Effector memory CD8-positive, alpha-beta T cell (primary cell): ENCODE measurements at regions not wholly inside any gene's neighbourhood (a gene's known extent, or its start where the extent isn't known, plus 50 kb on each side); places are given as distances from the start of the nearest gene placed in this dataset.
"Not testable (repeated sequence)": the region's sequence is repeated elsewhere in the genome, so short reads cannot be mapped to it uniquely, and the experiment has no call there.

ENCODE experiments used
- ATAC-seq: fragments of 150-1000 bp; cut with Tn5 transposase; replicated peaks from 2 replicates; pipeline ENCODE4 v1.10.0; 2021; ENCODE audit warnings: mild to moderate bottlenecking, moderate library complexity
- DNase-seq, 3 experiments: peaks; one replicate each; pipeline ENCODE4 v3.0.0; 2021
- H3K27ac Mint-ChIP-seq, 2 donors: one replicate each; pipeline ENCODE4 v1.8.0; 2022; ENCODE audit warnings: mild to moderate bottlenecking in 2 of 2, mixed read lengths in 2 of 2, moderate library complexity in 2 of 2
- H3K27me3 Mint-ChIP-seq, 2 donors: one replicate each; pipeline ENCODE4 v1.8.0; 2022; ENCODE audit warnings: mixed read lengths in 2 of 2
- H3K36me3 Mint-ChIP-seq: one replicate; pipeline ENCODE4 v1.8.0; 2022; ENCODE audit warnings: mild to moderate bottlenecking, moderate library complexity, mixed read lengths; ENCODE audit not compliant: insufficient read depth
- H3K4me1 Mint-ChIP-seq, 2 donors: one replicate each; pipeline ENCODE4 v1.8.0; 2022; ENCODE audit warnings: low read depth in 2 of 2, mixed read lengths in 2 of 2
- H3K4me3 Mint-ChIP-seq, 2 donors: one replicate each; pipeline ENCODE4 v1.8.0; 2022; ENCODE audit warnings: mild to moderate bottlenecking in 2 of 2, mixed read lengths in 2 of 2, moderate library complexity in 2 of 2
- H3K9me3 Mint-ChIP-seq, 2 donors: one replicate each; pipeline ENCODE4 v1.8.0; 2022; ENCODE audit warnings: mixed read lengths in 2 of 2

- no peak overlapping the region for H3K27ac Mint-ChIP-seq
- no peaks in the 10 kb centered on the region for H3K27me3 Mint-ChIP-seq
- H3K4me1 Mint-ChIP-seq = no peaks in the 10 kb centered on the region
- no peak overlapping the region for H3K4me3 Mint-ChIP-seq
- DNase-seq = no peak
- H3K36me3 Mint-ChIP-seq = no peaks in the 10 kb centered on the region
- no peaks in the 10 kb centered on the region for H3K9me3 Mint-ChIP-seq
- ATAC-seq = no peak
Observed at GRCh38 chr1:98296681-98297080, 364.8 kb upstream of the SNX7 start.

GRCh38 chr1:98294127-98294526 is 367.4 kb upstream of the SNX7 start:
- Mint-ChIP-seq H3K9me3 (no peaks in the 10 kb centered on the region), H3K4me1 (no peaks in the 10 kb centered on the region), H3K27ac (no peak overlapping the region), H3K27me3 (no peaks in the 10 kb centered on the region), H3K4me3 (no peak overlapping the region), H3K36me3 (no peaks in the 10 kb centered on the region)
- ATAC-seq (no peak), DNase-seq (no peak)

GRCh38 chr1:98292994-98293393 is 368.5 kb upstream of the SNX7 start:
- H3K4me3 Mint-ChIP-seq = no peak overlapping the region
- H3K4me1 Mint-ChIP-seq = peaks cover 0 to 1% of the 10 kb centered on the region in 2 donors
- DNase-seq = no peak
- H3K9me3 Mint-ChIP-seq = no peaks in the 10 kb centered on the region
- no peaks in the 10 kb centered on the region for H3K27me3 Mint-ChIP-seq
- no peaks in the 10 kb centered on the region for H3K36me3 Mint-ChIP-seq
- H3K27ac Mint-ChIP-seq = no peak overlapping the region
- no peak for ATAC-seq

GRCh38 chr1:98289311-98289710 is 368.5 kb upstream of the DPYD start:
- ATAC-seq (no peak), DNase-seq (no peak)
- Mint-ChIP-seq H3K27me3 (no peaks in the 10 kb centered on the region), H3K9me3 (no peaks in the 10 kb centered on the region), H3K4me3 (no peak overlapping the region), H3K4me1 (peaks cover 2 to 18% of the 10 kb centered on the region in 2 donors), H3K27ac (no peak overlapping the region), H3K36me3 (no peaks in the 10 kb centered on the region)

GRCh38 chr1:98288494-98288893 is 367.7 kb upstream of the DPYD start:
- no peak for DNase-seq
- Mint-ChIP-seq H3K9me3 (no peaks in the 10 kb centered on the region), H3K4me1 (peaks cover 2 to 18% of the 10 kb centered on the region in 2 donors), H3K4me3 (no peak overlapping the region), H3K27me3 (no peaks in the 10 kb centered on the region), H3K27ac (no peak overlapping the region), H3K36me3 (no peaks in the 10 kb centered on the region)
- ATAC-seq = no peak

- no peaks in the 10 kb centered on the region for H3K27me3 Mint-ChIP-seq
- ATAC-seq (no peak), DNase-seq (no peak)
- peaks cover 2 to 18% of the 10 kb centered on the region in 2 donors for H3K4me1 Mint-ChIP-seq
- no peaks in the 10 kb centered on the region for H3K36me3 Mint-ChIP-seq
- peak overlapping the region in 1 of 2 donors; percentile 12 for H3K4me3 Mint-ChIP-seq
- peak overlapping the region in 1 of 2 donors; percentile 19 for H3K27ac Mint-ChIP-seq
- no peaks in the 10 kb centered on the region for H3K9me3 Mint-ChIP-seq
Observed at GRCh38 chr1:98287626-98288025, 366.8 kb upstream of the DPYD start.

GRCh38 chr1:98286656-98287055 is 365.8 kb upstream of the DPYD start:
- H3K4me1 Mint-ChIP-seq = peaks cover 2 to 18% of the 10 kb centered on the region in 2 donors

GRCh38 chr1:98285286-98285685 is 364.5 kb upstream of the DPYD start:
- H3K4me3 Mint-ChIP-seq, H3K9me3 Mint-ChIP-seq, H3K27me3 Mint-ChIP-seq, ATAC-seq, DNase-seq, H3K36me3 Mint-ChIP-seq: not testable (repeated sequence)
- H3K27ac Mint-ChIP-seq = peak overlapping the region in 1 of 2 donors; percentile 17
- H3K4me1 Mint-ChIP-seq = peaks cover 2 to 18% of the 10 kb centered on the region in 2 donors

More at GRCh38 chr1:98286656-98287055, 365.8 kb upstream of the DPYD start:
- Mint-ChIP-seq H3K27me3 (no peaks in the 10 kb centered on the region), H3K27ac (no peak overlapping the region), H3K9me3 (no peaks in the 10 kb centered on the region), H3K36me3 (no peaks in the 10 kb centered on the region), H3K4me3 (no peak overlapping the region)
- DNase-seq (no peak), ATAC-seq (no peak)

GRCh38 chr1:98280049-98280448 is 359.2 kb upstream of the DPYD start:
- H3K27me3 Mint-ChIP-seq = no peaks in the 10 kb centered on the region
- H3K4me3 Mint-ChIP-seq = no peak overlapping the region
- peak overlapping the region in 1 of 2 donors; percentile 32 for H3K27ac Mint-ChIP-seq
- no peak for DNase-seq
- H3K4me1 Mint-ChIP-seq = no peaks in the 10 kb centered on the region
- no peak for ATAC-seq
- no peaks in the 10 kb centered on the region for H3K9me3 Mint-ChIP-seq
- no peaks in the 10 kb centered on the region for H3K36me3 Mint-ChIP-seq

GRCh38 chr1:98278055-98278454 is 357.2 kb upstream of the DPYD start:
- no peaks in the 10 kb centered on the region for H3K27me3 Mint-ChIP-seq
- H3K4me3 Mint-ChIP-seq = no peak overlapping the region
- no peaks in the 10 kb centered on the region for H3K9me3 Mint-ChIP-seq
- DNase-seq (no peak), ATAC-seq (no peak)
- H3K4me1 Mint-ChIP-seq = no peaks in the 10 kb centered on the region
- H3K36me3 Mint-ChIP-seq = no peaks in the 10 kb centered on the region
- H3K27ac Mint-ChIP-seq = no peak overlapping the region

GRCh38 chr1:98277118-98277517 is 356.3 kb upstream of the DPYD start:
- Mint-ChIP-seq H3K4me1 (no peaks in the 10 kb centered on the region), H3K9me3 (no peaks in the 10 kb centered on the region), H3K27ac (no peak overlapping the region), H3K36me3 (no peaks in the 10 kb centered on the region), H3K27me3 (no peaks in the 10 kb centered on the region), H3K4me3 (no peak overlapping the region)
- no peak for ATAC-seq
- DNase-seq = no peak

GRCh38 chr1:98276514-98276913 is 355.7 kb upstream of the DPYD start:
- ATAC-seq = no peak
- H3K36me3 Mint-ChIP-seq = no peaks in the 10 kb centered on the region

GRCh38 chr1:98268316-98268715 is 347.5 kb upstream of the DPYD start:
- peaks cover 0 to 4% of the 10 kb centered on the region in 2 donors for H3K4me1 Mint-ChIP-seq
- no peak for DNase-seq
- no peak overlapping the region for H3K27ac Mint-ChIP-seq
- H3K27me3 Mint-ChIP-seq = no peaks in the 10 kb centered on the region
- no peak overlapping the region for H3K4me3 Mint-ChIP-seq
- ATAC-seq = no peak
- H3K9me3 Mint-ChIP-seq = no peaks in the 10 kb centered on the region
- H3K36me3 Mint-ChIP-seq = no peaks in the 10 kb centered on the region

More at GRCh38 chr1:98276514-98276913, 355.7 kb upstream of the DPYD start:
- no peaks in the 10 kb centered on the region for H3K27me3 Mint-ChIP-seq
- no peak overlapping the region for H3K27ac Mint-ChIP-seq
- no peak for DNase-seq
- no peak overlapping the region for H3K4me3 Mint-ChIP-seq
- H3K4me1 Mint-ChIP-seq = no peaks in the 10 kb centered on the region
- no peaks in the 10 kb centered on the region for H3K9me3 Mint-ChIP-seq

- H3K4me3 Mint-ChIP-seq = no peak overlapping the region
- no peak for DNase-seq
- no peaks in the 10 kb centered on the region for H3K27me3 Mint-ChIP-seq
- H3K36me3 Mint-ChIP-seq = no peaks in the 10 kb centered on the region
- H3K4me1 Mint-ChIP-seq = peaks cover 0 to 4% of the 10 kb centered on the region in 2 donors
- no peaks in the 10 kb centered on the region for H3K9me3 Mint-ChIP-seq
- H3K27ac Mint-ChIP-seq = no peak overlapping the region
- no peak for ATAC-seq
Observed at GRCh38 chr1:98267423-98267822, 346.6 kb upstream of the DPYD start.

- Mint-ChIP-seq H3K4me1 (no peaks in the 10 kb centered on the region), H3K27ac (no peak overlapping the region), H3K4me3 (no peak overlapping the region), H3K9me3 (no peaks in the 10 kb centered on the region), H3K27me3 (no peaks in the 10 kb centered on the region), H3K36me3 (no peaks in the 10 kb centered on the region)
- DNase-seq (no peak), ATAC-seq (no peak)
Observed at GRCh38 chr1:98264727-98265126, 343.9 kb upstream of the DPYD start.
